Muscle of arm (tissue), 1 donor: ENCODE measurements at regions not wholly inside any gene's neighbourhood (a gene's known extent, or its start where the extent isn't known, plus 50 kb on each side); places are given as distances from the start of the nearest gene placed in this dataset.

Experiments used
- DNase-seq: peaks from one replicate; pipeline ENCODE4 v3.0.0-alpha.2; 2013

- DNase-seq, result no peak
Measured at GRCh38 chr11:126129727-126130671, 67.3 kb upstream of the CDON start.

GRCh38 chr11:126127898-126128297 lies 65.2 kb upstream of the CDON start:
- DNase-seq, result no peak

- DNase-seq, result no peak
Measured at GRCh38 chr11:126127284-126127845, 64.7 kb upstream of the CDON start.

- no peak for DNase-seq
Measured at GRCh38 chr11:126124231-126124661, 61.6 kb upstream of the CDON start.

- no peak for DNase-seq
Measured at GRCh38 chr11:126123686-126124085, 61.0 kb upstream of the CDON start.

GRCh38 chr11:126122863-126123262 lies 60.2 kb upstream of the CDON start:
- no peak for DNase-seq

- no peak for DNase-seq
Measured at GRCh38 chr11:126121296-126121695, 58.6 kb upstream of the CDON start.

- DNase-seq, result no peak
Measured at GRCh38 chr11:126118806-126119205, 56.1 kb upstream of the CDON start.

GRCh38 chr11:126115816-126116331 lies 53.2 kb upstream of the CDON start:
- DNase-seq, result peak; percentile 86

- no peak for DNase-seq
Measured at GRCh38 chr11:126115127-126115495, 52.4 kb upstream of the CDON start.

GRCh38 chr11:126114486-126115126 lies 51.9 kb upstream of the CDON start:
- no peak for DNase-seq

GRCh38 chr11:126113963-126114362 lies 51.3 kb upstream of the CDON start:
- no peak for DNase-seq

GRCh38 chr11:126113515-126113957 lies 50.9 kb upstream of the CDON start:
- DNase-seq, result no peak

- DNase-seq, result no peak
Measured at GRCh38 chr11:126113012-126113411, 50.3 kb upstream of the CDON start.

GRCh38 chr11:126112547-126112946 lies 49.9 kb upstream of the CDON start:
- peak; percentile 83 for DNase-seq
